GM23338 (cell line): ENCODE measurements at regions not wholly inside any gene's neighbourhood (a gene's known extent, or its start where the extent isn't known, plus 50 kb on each side); places are given as distances from the start of the nearest gene placed in this dataset.

ENCODE experiments used
- ATAC-seq: fragments of 200-7000 bp; cut with Tn5 transposase; 3 replicates; pipeline ENCODE4 v1.9.1; 2020
- DNase-seq: peaks from one replicate; pipeline ENCODE4 v3.0.0-alpha.2; 2015; ENCODE audit warnings: low spot score
- H2AFZ ChIP-seq: fragments of 200-600 bp; sonication (generic); 2 replicates; pipeline ENCODE4 v1.8.0; 2016; ENCODE audit warnings: antibody characterized with exemption, mild to moderate bottlenecking, moderate library complexity
- H3F3A ChIP-seq: fragments of 200-600 bp; sonication (generic); replicated peaks from 2 replicates; pipeline ENCODE4 v1.8.0; 2017; ENCODE audit warnings: antibody characterized with exemption, mixed run types, low read depth
- H3K27ac ChIP-seq: fragments of 200-600 bp; sonication (generic); 2 replicates; pipeline ENCODE4 v1.6.1; 2016; ENCODE audit warnings: low read depth
- H3K27me3 ChIP-seq: fragments of 200-600 bp; sonication (generic); 2 replicates; pipeline ENCODE4 v1.8.0; 2016; ENCODE audit warnings: mild to moderate bottlenecking, mixed run types, moderate library complexity; ENCODE audit not compliant: insufficient read depth
- H3K36me3 ChIP-seq: fragments of 200-600 bp; sonication (generic); 2 replicates; pipeline ENCODE4 v1.8.0; 2016; ENCODE audit warnings: mild to moderate bottlenecking; ENCODE audit not compliant: insufficient read depth
- H3K4me1 ChIP-seq: fragments of 200-600 bp; sonication (generic); 2 replicates; pipeline ENCODE4 v1.8.0; 2016; ENCODE audit warnings: mild to moderate bottlenecking, moderate library complexity; ENCODE audit not compliant: insufficient read depth
- H3K4me2 ChIP-seq: fragments of 200-600 bp; sonication (generic); 2 replicates; pipeline ENCODE4 v1.7.1; 2017; ENCODE audit warnings: mixed run types
- H3K4me3 ChIP-seq: fragments of 200-600 bp; sonication (generic); 2 replicates; pipeline ENCODE4 v1.6.1; 2016; ENCODE audit warnings: mixed run types
- H3K79me2 ChIP-seq: fragments of 200-600 bp; sonication (generic); replicated peaks from 2 replicates; pipeline ENCODE4 v1.8.0; 2017; ENCODE audit warnings: mild to moderate bottlenecking; ENCODE audit not compliant: insufficient read depth
- H3K9me2 ChIP-seq: fragments of 200-600 bp; sonication (generic); 2 replicates; pipeline ENCODE4 v1.8.0; 2017; ENCODE audit not compliant: insufficient read depth
- H4K20me1 ChIP-seq: fragments of 200-600 bp; sonication (generic); replicated peaks from 2 replicates; pipeline ENCODE4 v1.8.0; 2017; ENCODE audit warnings: mild to moderate bottlenecking; ENCODE audit not compliant: insufficient read depth
- H3K27ac Mint-ChIP-seq: 2 replicates; pipeline ENCODE4 v1.8.0; 2020; ENCODE audit warnings: inconsistent platforms, mild to moderate bottlenecking, moderate library complexity, mixed read lengths
- H3K27me3 Mint-ChIP-seq: 3 replicates; pipeline ENCODE4 v1.8.0; 2022; ENCODE audit warnings: low read depth, mild to moderate bottlenecking, moderate library complexity, mixed read lengths, inconsistent platforms; ENCODE audit not compliant: insufficient read depth, poor library complexity
- H3K36me3 Mint-ChIP-seq: 3 replicates; pipeline ENCODE4 v1.8.0; 2021; ENCODE audit warnings: low read depth, mild to moderate bottlenecking, inconsistent platforms, moderate library complexity, mixed read lengths
- H3K4me1 Mint-ChIP-seq: 3 replicates; pipeline ENCODE4 v1.8.0; 2020; ENCODE audit warnings: mild to moderate bottlenecking, inconsistent platforms, mixed read lengths
- H3K4me3 Mint-ChIP-seq: 3 replicates; pipeline ENCODE4 v1.8.0; 2021; ENCODE audit warnings: moderate library complexity, mild to moderate bottlenecking, inconsistent platforms, mixed read lengths
- H3K9me3 Mint-ChIP-seq: 3 replicates; pipeline ENCODE4 v1.8.0; 2020; ENCODE audit warnings: moderate library complexity, mild to moderate bottlenecking, inconsistent platforms, mixed read lengths
- CREB1 ChIP-seq: fragments of 250-450 bp; sonication (Bioruptor Pico); IDR thresholded peaks from 2 replicates; pipeline ENCODE4 v1.5.0; 2020; ENCODE audit warnings: low read depth, mild to moderate bottlenecking, moderate library complexity
- EZH2 ChIP-seq: fragments of 200-600 bp; sonication (generic); IDR thresholded peaks from one replicate; pipeline ENCODE4 v1.8.0; 2017; ENCODE audit warnings: antibody characterized with exemption, mild to moderate bottlenecking, low read depth; ENCODE audit not compliant: unreplicated experiment
- EZH2phosphoT487 ChIP-seq: fragments of 200-600 bp; sonication (generic); IDR thresholded peaks from one replicate; pipeline ENCODE4 v1.8.1; 2018; ENCODE audit warnings: antibody characterized with exemption; ENCODE audit not compliant: unreplicated experiment
- JUNB ChIP-seq: IDR thresholded peaks from one replicate; pipeline ENCODE4 v1.6.1; 2016; ENCODE audit warnings: antibody characterized with exemption; ENCODE audit not compliant: unreplicated experiment
- NANOG ChIP-seq: IDR thresholded peaks from 2 replicates; pipeline ENCODE4 v1.6.1; 2016; ENCODE audit warnings: antibody characterized with exemption, borderline replicate concordance
- POLR2AphosphoS5 ChIP-seq: IDR thresholded peaks from 2 replicates; pipeline ENCODE4 v1.6.1; 2016; ENCODE audit warnings: antibody characterized with exemption, low read depth
- STAT1 ChIP-seq: IDR thresholded peaks from one replicate; pipeline ENCODE4 v1.6.1; 2016; ENCODE audit warnings: antibody characterized with exemption; ENCODE audit not compliant: unreplicated experiment
- ZNF114 ChIP-seq: fragments of 250-450 bp; sonication (Bioruptor Pico); IDR thresholded peaks from 2 replicates; pipeline ENCODE4 v1.5.0; 2020; ENCODE audit warnings: mild to moderate bottlenecking, moderate library complexity
- ZNF331 ChIP-seq: fragments of 250-450 bp; sonication (Bioruptor Pico); IDR thresholded peaks from 2 replicates; pipeline ENCODE4 v1.5.0; 2020; ENCODE audit warnings: low read depth, mild to moderate bottlenecking, moderate library complexity
- TF ChIP-seq, protein P1 (sequence below): fragments of 250-450 bp; sonication (Bioruptor Pico); IDR thresholded peaks from 2 replicates; pipeline ENCODE4 v1.5.0; 2020; ENCODE audit warnings: mild to moderate bottlenecking, moderate library complexity
- TF ChIP-seq, protein P2 (sequence below), 2 experiments: fragments of 200-600 bp in 1 of 2; sonication (generic) in 1 of 2; conservative IDR thresholded peaks; 2 replicates each; pipeline versions ENCODE4 v1.5.1 to v1.6.1; 2016 to 2017; ENCODE audit warnings: antibody characterized with exemption in 2 of 2, low read depth in 2 of 2, mild to moderate bottlenecking in 2 of 2, moderate library complexity in 1 of 2
- TF ChIP-seq, protein P3 (sequence below): IDR thresholded peaks from 2 replicates; pipeline ENCODE4 v1.6.1; 2016; ENCODE audit warnings: antibody characterized with exemption
- TF ChIP-seq, protein P4 (sequence below): IDR thresholded peaks from one replicate; pipeline ENCODE4 v1.6.1; 2018; ENCODE audit warnings: antibody characterized with exemption; ENCODE audit not compliant: unreplicated experiment

DNA sequence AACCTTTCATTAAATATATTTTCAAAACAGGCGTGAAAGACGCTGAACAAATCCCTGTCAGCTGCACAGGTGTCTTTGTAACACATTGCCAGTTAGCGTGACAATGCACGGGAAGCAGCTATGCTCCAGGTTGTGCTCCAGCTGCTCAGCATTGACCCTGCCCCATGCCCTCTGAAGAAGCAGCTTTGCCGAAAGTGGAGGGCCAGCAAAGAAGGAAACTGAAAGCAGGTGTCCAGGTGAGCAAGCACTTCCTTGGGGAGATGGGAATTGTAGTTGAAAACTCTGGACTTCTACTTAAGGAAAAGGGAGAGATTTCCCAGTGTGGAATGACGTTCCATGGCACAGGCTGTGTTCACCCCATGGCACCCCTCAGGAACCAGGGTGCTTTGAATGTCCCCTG is 125.7 kb downstream of the TTLL2 start:
- Histone ChIP-seq H3F3A (no peaks in the 10 kb centered on the region), H3K27me3 (no peaks in the 10 kb centered on the region), H3K4me1 (peaks cover 11% of the 10 kb centered on the region), H3K27ac (no peak overlapping the region), H3K9me2 (peaks cover 12% of the 10 kb centered on the region), H3K79me2 (no peaks in the 10 kb centered on the region), H3K4me3 (no peak overlapping the region), H4K20me1 (no peaks in the 10 kb centered on the region), H3K36me3 (no peaks in the 10 kb centered on the region), H3K4me2 (no peak overlapping the region), H2AFZ (no peak overlapping the region)
- Mint-ChIP-seq H3K36me3 (no peaks in the 10 kb centered on the region), H3K4me3 (no peak overlapping the region), H3K4me1 (peaks cover 13% of the 10 kb centered on the region), H3K27ac (no peak overlapping the region), H3K9me3 (no peaks in the 10 kb centered on the region), H3K27me3 (no peaks in the 10 kb centered on the region)
- no peak for ATAC-seq
- no peak for DNase-seq
- TF ChIP-seq ZNF331 (CRISPR knock-in tag) (no peak), EZH2phosphoT487 (no peak), STAT1 (no peak), NANOG (no peak), POLR2AphosphoS5 (no peak), ZNF114 (no peak), EZH2 (no peak), JUNB (no peak), CREB1 (CRISPR knock-in tag) (no peak)
- TF ChIP-seq, protein P1, sequence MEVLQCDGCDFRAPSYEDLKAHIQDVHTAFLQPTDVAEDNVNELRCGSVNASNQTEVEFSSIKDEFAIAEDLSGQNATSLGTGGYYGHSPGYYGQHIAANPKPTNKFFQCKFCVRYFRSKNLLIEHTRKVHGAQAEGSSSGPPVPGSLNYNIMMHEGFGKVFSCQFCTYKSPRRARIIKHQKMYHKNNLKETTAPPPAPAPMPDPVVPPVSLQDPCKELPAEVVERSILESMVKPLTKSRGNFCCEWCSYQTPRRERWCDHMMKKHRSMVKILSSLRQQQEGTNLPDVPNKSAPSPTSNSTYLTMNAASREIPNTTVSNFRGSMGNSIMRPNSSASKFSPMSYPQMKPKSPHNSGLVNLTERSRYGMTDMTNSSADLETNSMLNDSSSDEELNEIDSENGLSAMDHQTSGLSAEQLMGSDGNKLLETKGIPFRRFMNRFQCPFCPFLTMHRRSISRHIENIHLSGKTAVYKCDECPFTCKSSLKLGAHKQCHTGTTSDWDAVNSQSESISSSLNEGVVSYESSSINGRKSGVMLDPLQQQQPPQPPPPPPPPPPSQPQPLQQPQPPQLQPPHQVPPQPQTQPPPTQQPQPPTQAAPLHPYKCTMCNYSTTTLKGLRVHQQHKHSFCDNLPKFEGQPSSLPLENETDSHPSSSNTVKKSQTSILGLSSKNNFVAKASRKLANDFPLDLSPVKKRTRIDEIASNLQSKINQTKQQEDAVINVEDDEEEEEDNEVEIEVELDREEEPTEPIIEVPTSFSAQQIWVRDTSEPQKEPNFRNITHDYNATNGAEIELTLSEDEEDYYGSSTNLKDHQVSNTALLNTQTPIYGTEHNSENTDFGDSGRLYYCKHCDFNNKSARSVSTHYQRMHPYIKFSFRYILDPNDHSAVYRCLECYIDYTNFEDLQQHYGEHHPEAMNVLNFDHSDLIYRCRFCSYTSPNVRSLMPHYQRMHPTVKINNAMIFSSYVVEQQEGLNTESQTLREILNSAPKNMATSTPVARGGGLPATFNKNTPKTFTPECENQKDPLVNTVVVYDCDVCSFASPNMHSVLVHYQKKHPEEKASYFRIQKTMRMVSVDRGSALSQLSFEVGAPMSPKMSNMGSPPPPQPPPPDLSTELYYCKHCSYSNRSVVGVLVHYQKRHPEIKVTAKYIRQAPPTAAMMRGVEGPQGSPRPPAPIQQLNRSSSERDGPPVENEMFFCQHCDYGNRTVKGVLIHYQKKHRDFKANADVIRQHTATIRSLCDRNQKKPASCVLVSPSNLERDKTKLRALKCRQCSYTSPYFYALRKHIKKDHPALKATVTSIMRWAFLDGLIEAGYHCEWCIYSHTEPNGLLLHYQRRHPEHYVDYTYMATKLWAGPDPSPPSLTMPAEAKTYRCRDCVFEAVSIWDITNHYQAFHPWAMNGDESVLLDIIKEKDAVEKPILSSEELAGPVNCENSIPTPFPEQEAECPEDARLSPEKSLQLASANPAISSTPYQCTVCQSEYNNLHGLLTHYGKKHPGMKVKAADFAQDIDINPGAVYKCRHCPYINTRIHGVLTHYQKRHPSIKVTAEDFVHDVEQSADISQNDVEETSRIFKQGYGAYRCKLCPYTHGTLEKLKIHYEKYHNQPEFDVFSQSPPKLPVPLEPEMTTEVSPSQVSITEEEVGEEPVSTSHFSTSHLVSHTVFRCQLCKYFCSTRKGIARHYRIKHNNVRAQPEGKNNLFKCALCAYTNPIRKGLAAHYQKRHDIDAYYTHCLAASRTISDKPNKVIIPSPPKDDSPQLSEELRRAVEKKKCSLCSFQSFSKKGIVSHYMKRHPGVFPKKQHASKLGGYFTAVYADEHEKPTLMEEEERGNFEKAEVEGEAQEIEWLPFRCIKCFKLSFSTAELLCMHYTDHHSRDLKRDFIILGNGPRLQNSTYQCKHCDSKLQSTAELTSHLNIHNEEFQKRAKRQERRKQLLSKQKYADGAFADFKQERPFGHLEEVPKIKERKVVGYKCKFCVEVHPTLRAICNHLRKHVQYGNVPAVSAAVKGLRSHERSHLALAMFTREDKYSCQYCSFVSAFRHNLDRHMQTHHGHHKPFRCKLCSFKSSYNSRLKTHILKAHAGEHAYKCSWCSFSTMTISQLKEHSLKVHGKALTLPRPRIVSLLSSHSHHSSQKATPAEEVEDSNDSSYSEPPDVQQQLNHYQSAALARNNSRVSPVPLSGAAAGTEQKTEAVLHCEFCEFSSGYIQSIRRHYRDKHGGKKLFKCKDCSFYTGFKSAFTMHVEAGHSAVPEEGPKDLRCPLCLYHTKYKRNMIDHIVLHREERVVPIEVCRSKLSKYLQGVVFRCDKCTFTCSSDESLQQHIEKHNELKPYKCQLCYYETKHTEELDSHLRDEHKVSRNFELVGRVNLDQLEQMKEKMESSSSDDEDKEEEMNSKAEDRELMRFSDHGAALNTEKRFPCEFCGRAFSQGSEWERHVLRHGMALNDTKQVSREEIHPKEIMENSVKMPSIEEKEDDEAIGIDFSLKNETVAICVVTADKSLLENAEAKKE = no peak
- TF ChIP-seq, protein P2, sequence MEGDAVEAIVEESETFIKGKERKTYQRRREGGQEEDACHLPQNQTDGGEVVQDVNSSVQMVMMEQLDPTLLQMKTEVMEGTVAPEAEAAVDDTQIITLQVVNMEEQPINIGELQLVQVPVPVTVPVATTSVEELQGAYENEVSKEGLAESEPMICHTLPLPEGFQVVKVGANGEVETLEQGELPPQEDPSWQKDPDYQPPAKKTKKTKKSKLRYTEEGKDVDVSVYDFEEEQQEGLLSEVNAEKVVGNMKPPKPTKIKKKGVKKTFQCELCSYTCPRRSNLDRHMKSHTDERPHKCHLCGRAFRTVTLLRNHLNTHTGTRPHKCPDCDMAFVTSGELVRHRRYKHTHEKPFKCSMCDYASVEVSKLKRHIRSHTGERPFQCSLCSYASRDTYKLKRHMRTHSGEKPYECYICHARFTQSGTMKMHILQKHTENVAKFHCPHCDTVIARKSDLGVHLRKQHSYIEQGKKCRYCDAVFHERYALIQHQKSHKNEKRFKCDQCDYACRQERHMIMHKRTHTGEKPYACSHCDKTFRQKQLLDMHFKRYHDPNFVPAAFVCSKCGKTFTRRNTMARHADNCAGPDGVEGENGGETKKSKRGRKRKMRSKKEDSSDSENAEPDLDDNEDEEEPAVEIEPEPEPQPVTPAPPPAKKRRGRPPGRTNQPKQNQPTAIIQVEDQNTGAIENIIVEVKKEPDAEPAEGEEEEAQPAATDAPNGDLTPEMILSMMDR (conservative IDR thresholded peaks at IDR 0.05; ENCODE audit: low read depth in 2 of 2) = no peak
- TF ChIP-seq, protein P3, sequence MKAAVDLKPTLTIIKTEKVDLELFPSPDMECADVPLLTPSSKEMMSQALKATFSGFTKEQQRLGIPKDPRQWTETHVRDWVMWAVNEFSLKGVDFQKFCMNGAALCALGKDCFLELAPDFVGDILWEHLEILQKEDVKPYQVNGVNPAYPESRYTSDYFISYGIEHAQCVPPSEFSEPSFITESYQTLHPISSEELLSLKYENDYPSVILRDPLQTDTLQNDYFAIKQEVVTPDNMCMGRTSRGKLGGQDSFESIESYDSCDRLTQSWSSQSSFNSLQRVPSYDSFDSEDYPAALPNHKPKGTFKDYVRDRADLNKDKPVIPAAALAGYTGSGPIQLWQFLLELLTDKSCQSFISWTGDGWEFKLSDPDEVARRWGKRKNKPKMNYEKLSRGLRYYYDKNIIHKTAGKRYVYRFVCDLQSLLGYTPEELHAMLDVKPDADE = no peak
- TF ChIP-seq, protein P4, sequence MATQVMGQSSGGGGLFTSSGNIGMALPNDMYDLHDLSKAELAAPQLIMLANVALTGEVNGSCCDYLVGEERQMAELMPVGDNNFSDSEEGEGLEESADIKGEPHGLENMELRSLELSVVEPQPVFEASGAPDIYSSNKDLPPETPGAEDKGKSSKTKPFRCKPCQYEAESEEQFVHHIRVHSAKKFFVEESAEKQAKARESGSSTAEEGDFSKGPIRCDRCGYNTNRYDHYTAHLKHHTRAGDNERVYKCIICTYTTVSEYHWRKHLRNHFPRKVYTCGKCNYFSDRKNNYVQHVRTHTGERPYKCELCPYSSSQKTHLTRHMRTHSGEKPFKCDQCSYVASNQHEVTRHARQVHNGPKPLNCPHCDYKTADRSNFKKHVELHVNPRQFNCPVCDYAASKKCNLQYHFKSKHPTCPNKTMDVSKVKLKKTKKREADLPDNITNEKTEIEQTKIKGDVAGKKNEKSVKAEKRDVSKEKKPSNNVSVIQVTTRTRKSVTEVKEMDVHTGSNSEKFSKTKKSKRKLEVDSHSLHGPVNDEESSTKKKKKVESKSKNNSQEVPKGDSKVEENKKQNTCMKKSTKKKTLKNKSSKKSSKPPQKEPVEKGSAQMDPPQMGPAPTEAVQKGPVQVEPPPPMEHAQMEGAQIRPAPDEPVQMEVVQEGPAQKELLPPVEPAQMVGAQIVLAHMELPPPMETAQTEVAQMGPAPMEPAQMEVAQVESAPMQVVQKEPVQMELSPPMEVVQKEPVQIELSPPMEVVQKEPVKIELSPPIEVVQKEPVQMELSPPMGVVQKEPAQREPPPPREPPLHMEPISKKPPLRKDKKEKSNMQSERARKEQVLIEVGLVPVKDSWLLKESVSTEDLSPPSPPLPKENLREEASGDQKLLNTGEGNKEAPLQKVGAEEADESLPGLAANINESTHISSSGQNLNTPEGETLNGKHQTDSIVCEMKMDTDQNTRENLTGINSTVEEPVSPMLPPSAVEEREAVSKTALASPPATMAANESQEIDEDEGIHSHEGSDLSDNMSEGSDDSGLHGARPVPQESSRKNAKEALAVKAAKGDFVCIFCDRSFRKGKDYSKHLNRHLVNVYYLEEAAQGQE = no peak
